ENCODE measurements at regions not wholly inside any gene's neighbourhood (a gene's known extent, or its start where the extent isn't known, plus 50 kb on each side); places are given as distances from the start of the nearest gene placed in this dataset.

- Histone ChIP-seq H3K27ac (no peak overlapping the region), H3K4me3 (no peak overlapping the region)
- no peak for TF ChIP-seq CTCF (IDR thresholded peaks at IDR 0.05)
- no peak for DNase-seq (ENCODE audit: low spot score)
Measured at GRCh38 chr3:23146163-23146562, 57.0 kb upstream of the UBE2E2 start.

GRCh38 chr3:23152989-23153388, 50.1 kb upstream of the UBE2E2 start:
- no peak overlapping the region for H3K4me3 ChIP-seq
- no peak for DNase-seq (ENCODE audit: low spot score)

More at GRCh38 chr3:23152989-23153388, 50.1 kb upstream of the UBE2E2 start:
- TF ChIP-seq CTCF (IDR thresholded peaks at IDR 0.05), result no peak
- no peak overlapping the region for H3K27ac ChIP-seq
